ENCODE measurements at regions not wholly inside any gene's neighbourhood (a gene's known extent, or its start where the extent isn't known, plus 50 kb on each side); places are given as distances from the start of the nearest gene placed in this dataset.

DNA sequence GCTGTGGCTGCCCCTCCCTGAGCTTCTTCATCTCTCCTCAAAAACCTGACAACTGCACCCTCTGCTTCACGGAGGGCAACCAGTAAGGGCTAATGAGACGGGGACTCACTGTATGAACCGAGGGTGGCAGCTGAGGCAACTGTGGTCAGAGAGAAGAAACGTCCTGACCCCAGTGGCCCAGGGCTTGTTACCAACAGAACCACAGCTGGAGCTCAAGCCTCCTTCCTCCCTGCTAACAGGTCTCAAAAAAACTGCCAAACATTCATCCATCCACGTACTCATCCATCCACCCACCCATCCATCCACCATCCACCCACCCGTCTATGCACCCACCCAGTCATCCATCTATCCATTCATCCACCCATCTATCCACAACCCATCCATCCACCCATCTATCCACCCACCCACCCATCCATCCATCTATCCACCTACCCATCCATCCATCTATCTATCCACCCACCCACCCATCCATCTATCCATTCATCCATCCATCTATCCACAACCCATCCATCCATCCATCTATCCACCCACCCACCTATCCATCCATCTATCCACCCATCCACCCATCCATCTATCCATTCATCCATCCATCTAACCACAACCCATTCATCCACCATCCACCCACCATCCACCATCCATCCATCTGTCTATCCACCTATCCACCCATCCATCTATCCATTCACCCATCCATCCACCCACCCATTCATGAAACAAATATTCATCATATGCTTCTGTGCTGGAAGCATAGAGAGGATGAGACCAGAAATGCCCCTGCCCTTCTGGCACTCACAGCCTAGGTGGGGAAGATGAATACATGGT, 111.7 kb downstream of the PDGFA start:
- TF ChIP-seq, protein P1, sequence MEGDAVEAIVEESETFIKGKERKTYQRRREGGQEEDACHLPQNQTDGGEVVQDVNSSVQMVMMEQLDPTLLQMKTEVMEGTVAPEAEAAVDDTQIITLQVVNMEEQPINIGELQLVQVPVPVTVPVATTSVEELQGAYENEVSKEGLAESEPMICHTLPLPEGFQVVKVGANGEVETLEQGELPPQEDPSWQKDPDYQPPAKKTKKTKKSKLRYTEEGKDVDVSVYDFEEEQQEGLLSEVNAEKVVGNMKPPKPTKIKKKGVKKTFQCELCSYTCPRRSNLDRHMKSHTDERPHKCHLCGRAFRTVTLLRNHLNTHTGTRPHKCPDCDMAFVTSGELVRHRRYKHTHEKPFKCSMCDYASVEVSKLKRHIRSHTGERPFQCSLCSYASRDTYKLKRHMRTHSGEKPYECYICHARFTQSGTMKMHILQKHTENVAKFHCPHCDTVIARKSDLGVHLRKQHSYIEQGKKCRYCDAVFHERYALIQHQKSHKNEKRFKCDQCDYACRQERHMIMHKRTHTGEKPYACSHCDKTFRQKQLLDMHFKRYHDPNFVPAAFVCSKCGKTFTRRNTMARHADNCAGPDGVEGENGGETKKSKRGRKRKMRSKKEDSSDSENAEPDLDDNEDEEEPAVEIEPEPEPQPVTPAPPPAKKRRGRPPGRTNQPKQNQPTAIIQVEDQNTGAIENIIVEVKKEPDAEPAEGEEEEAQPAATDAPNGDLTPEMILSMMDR (IDR thresholded peaks at IDR 0.05; ENCODE audit: borderline replicate concordance, extremely low read depth, low read length, poor library complexity, severe bottlenecking) = no peak
- TF ChIP-seq EZH2 (IDR thresholded peaks at IDR 0.05; ENCODE audit: borderline replicate concordance, low read depth, low read length, severe bottlenecking) = no peak
